SK-N-SH (cell line): ENCODE measurements at regions not wholly inside any gene's neighbourhood (a gene's known extent, or its start where the extent isn't known, plus 50 kb on each side); places are given as distances from the start of the nearest gene placed in this dataset.

ENCODE experiments used
- CTCF ChIA-PET: fragments of 300-600, 350-600 bp; formaldehyde crosslinking; extraction: SDS; loops from one replicate; lab custom pipeline; 2021; lab: Yijun Ruan, JAX
- POLR2A ChIA-PET: fragments of 350-600 bp; sonication (Branson Sonifier 250); formaldehyde crosslinking; extraction: SDS; loops from one replicate; lab custom pipeline; 2020; ENCODE audit warnings: antibody characterized with exemption, inconsistent platforms; lab: Yijun Ruan, JAX
- DNase-seq: peaks from one replicate; pipeline ENCODE4 v3.0.0; 2012
- H2AFZ ChIP-seq: fragments of 200-600 bp; sonication (generic); 2 replicates; pipeline ENCODE4 v1.8.1; 2016; ENCODE audit warnings: antibody characterized with exemption, mild to moderate bottlenecking, low read depth
- H3F3A ChIP-seq: fragments of 200-600 bp; sonication (generic); replicated peaks from 2 replicates; pipeline ENCODE3; 2016; ENCODE audit warnings: antibody characterized with exemption, mild to moderate bottlenecking; ENCODE audit not compliant: insufficient read depth
- H3K27ac ChIP-seq, 2 experiments: fragments of 200-500 bp in 1 of 2; fragments of 200-600 bp in 1 of 2; sonication (Bioruptor generic) in 1 of 2; sonication (generic), shearing (Covaris generic) in 1 of 2; 2 replicates each; pipeline versions ENCODE4 v1.5.1 to v1.6.1; 2014 to 2016; ENCODE audit warnings: low read depth in 2 of 2, inconsistent platforms in 1 of 2, low read length in 1 of 2, mild to moderate bottlenecking in 1 of 2, mixed read lengths in 1 of 2
- H3K27me3 ChIP-seq: fragments of 200-600 bp; sonication (generic), shearing (Covaris generic); 2 replicates; pipeline ENCODE4 v1.6.1; 2016; ENCODE audit warnings: mixed run types; ENCODE audit not compliant: insufficient read depth
- H3K36me3 ChIP-seq, 2 experiments: fragments of 200-500 bp in 1 of 2; fragments of 200-600 bp in 1 of 2; sonication (Bioruptor generic) in 1 of 2; sonication (generic) in 1 of 2; replicated peaks in 1 of 2; 2 replicates each; pipeline versions ENCODE3 to v1.5.1; 2014 to 2016; ENCODE audit warnings: low read length in 1 of 2, mild to moderate bottlenecking in 1 of 2; ENCODE audit not compliant: insufficient read depth in 2 of 2, control insufficient read depth in 1 of 2
- H3K4me1 ChIP-seq, 2 experiments: fragments of 200-500 bp in 1 of 2; fragments of 200-600 bp in 1 of 2; sonication (Bioruptor generic) in 1 of 2; sonication (generic), shearing (Covaris generic) in 1 of 2; 2 replicates each; pipeline versions ENCODE4 v1.5.1 to v1.6.1; 2014 to 2016; ENCODE audit warnings: low read depth in 1 of 2, low read length in 1 of 2, mixed run types in 1 of 2; ENCODE audit not compliant: insufficient read depth in 2 of 2, control insufficient read depth in 1 of 2
- H3K4me2 ChIP-seq: fragments of 200-600 bp; sonication (generic), shearing (Covaris generic); 2 replicates; pipeline ENCODE4 v1.6.1; 2017; ENCODE audit warnings: mixed run types
- H3K4me3 ChIP-seq, 2 experiments: fragments of 200-500 bp in 1 of 2; fragments of 200-600 bp in 1 of 2; sonication (Bioruptor generic) in 1 of 2; sonication (generic), shearing (Covaris generic) in 1 of 2; 2 replicates each; pipeline versions ENCODE4 v1.5.1 to v1.8.1; 2014 to 2016; ENCODE audit warnings: low read depth in 2 of 2, inconsistent platforms in 1 of 2, low read length in 1 of 2, mild to moderate bottlenecking in 1 of 2, mixed read lengths in 1 of 2, moderate library complexity in 1 of 2
- H3K79me2 ChIP-seq: fragments of 200-600 bp; sonication (generic); 2 replicates; pipeline ENCODE4 v1.8.1; 2017; ENCODE audit warnings: mild to moderate bottlenecking; ENCODE audit not compliant: insufficient read depth
- H3K9ac ChIP-seq: fragments of 200-600 bp; sonication (generic); 2 replicates; pipeline ENCODE4 v1.6.1; 2017; ENCODE audit warnings: mixed run types
- H3K9me2 ChIP-seq: fragments of 200-600 bp; sonication (generic); 2 replicates; pipeline ENCODE4 v1.6.1; 2017; ENCODE audit warnings: mixed run types
- H3K9me3 ChIP-seq: fragments of 200-600 bp; sonication (generic); 2 replicates; pipeline ENCODE4 v1.6.1; 2017; ENCODE audit warnings: mixed run types, mild to moderate bottlenecking, moderate library complexity
- H4K20me1 ChIP-seq: fragments of 200-600 bp; sonication (generic); 2 replicates; pipeline ENCODE4 v1.6.1; 2017; ENCODE audit warnings: mild to moderate bottlenecking, mixed run types; ENCODE audit not compliant: insufficient read depth
- CHD2 ChIP-seq: fragments of 150-350 bp; IDR thresholded peaks from 2 replicates; pipeline ENCODE4 v1.6.1; 2018; ENCODE audit warnings: low read length; ENCODE audit not compliant: partially characterized antibody
- EZH2phosphoT487 ChIP-seq: fragments of 200-600 bp; sonication (generic); IDR thresholded peaks from 2 replicates; pipeline ENCODE4 v1.6.1; 2017; ENCODE audit warnings: low read depth, mixed run types, mild to moderate bottlenecking, antibody characterized with exemption, moderate library complexity, borderline replicate concordance
- FOXJ3 ChIP-seq: sonication (generic); formaldehyde crosslinking; IDR thresholded peaks from 2 replicates; pipeline ENCODE4 v1.5.1; 2020; ENCODE audit warnings: mild to moderate bottlenecking, missing genetic modification reagents
- GABPA ChIP-seq: IDR thresholded peaks from 2 replicates; pipeline ENCODE4 v1.4.0; 2012; ENCODE audit warnings: low read depth, mild to moderate bottlenecking
- GATA2 ChIP-seq: sonication (generic); formaldehyde crosslinking; IDR thresholded peaks from 2 replicates; pipeline ENCODE4 v1.5.0; 2020; ENCODE audit warnings: mild to moderate bottlenecking, missing genetic modification reagents
- MEF2A ChIP-seq: IDR thresholded peaks from 2 replicates; pipeline ENCODE4 v1.4.0; 2012; ENCODE audit warnings: low read depth, borderline replicate concordance
- NFIC ChIP-seq: IDR thresholded peaks from 2 replicates; pipeline ENCODE4 v1.4.0; 2012; ENCODE audit warnings: borderline replicate concordance
- NRF1 ChIP-seq: IDR thresholded peaks from 2 replicates; pipeline ENCODE4 v1.6.1; 2012; ENCODE audit warnings: low read depth, mild to moderate bottlenecking, low read length
- POLR2AphosphoS5 ChIP-seq: IDR thresholded peaks from 2 replicates; pipeline ENCODE4 v1.6.1; 2012; ENCODE audit warnings: low read depth, low read length
- RAD21 ChIP-seq: IDR thresholded peaks from 2 replicates; pipeline ENCODE4 v1.6.1; 2012; ENCODE audit warnings: mild to moderate bottlenecking, low read length
- RFX5 ChIP-seq: IDR thresholded peaks from 2 replicates; pipeline ENCODE4 v1.6.1; 2012; ENCODE audit warnings: mild to moderate bottlenecking, improper control_type of control experiment, low read length
- RXRA ChIP-seq: IDR thresholded peaks from 2 replicates; pipeline ENCODE4 v1.4.0; 2012; ENCODE audit warnings: low read depth, mild to moderate bottlenecking, borderline replicate concordance
- TAF1 ChIP-seq: IDR thresholded peaks from 2 replicates; pipeline ENCODE4 v1.6.1; 2012; ENCODE audit warnings: low read depth, mild to moderate bottlenecking, low read length, moderate library complexity, borderline replicate concordance
- TEAD4 ChIP-seq: IDR thresholded peaks from 2 replicates; pipeline ENCODE4 v1.4.0; 2012; ENCODE audit warnings: mild to moderate bottlenecking, borderline replicate concordance; ENCODE audit not compliant: insufficient read depth
- YY1 ChIP-seq: IDR thresholded peaks from 2 replicates; pipeline ENCODE4 v1.4.0; 2012; ENCODE audit warnings: low read depth, mild to moderate bottlenecking
- WGBS: methylation state at CpG from one replicate; pipeline ENCODE4 v1.1.6; 2017; ENCODE audit warnings: low lambda C conversion rate; 5-methylcytosine and 5-hydroxymethylcytosine counted together
- TF ChIP-seq, protein P1 (sequence below): fragments of 200-600 bp; sonication (generic); IDR thresholded peaks from 2 replicates; pipeline ENCODE4 v1.6.1; 2017; ENCODE audit warnings: antibody characterized with exemption, mild to moderate bottlenecking, moderate library complexity
- TF ChIP-seq, protein P2 (sequence below): fragments of 150-350 bp; IDR thresholded peaks from 2 replicates; pipeline ENCODE4 v1.6.1; 2016; ENCODE audit warnings: mild to moderate bottlenecking, low read depth, low read length
- TF ChIP-seq, protein P3 (sequence below): IDR thresholded peaks from 2 replicates; pipeline ENCODE4 v1.4.0; 2012; ENCODE audit warnings: low read depth

DNA sequence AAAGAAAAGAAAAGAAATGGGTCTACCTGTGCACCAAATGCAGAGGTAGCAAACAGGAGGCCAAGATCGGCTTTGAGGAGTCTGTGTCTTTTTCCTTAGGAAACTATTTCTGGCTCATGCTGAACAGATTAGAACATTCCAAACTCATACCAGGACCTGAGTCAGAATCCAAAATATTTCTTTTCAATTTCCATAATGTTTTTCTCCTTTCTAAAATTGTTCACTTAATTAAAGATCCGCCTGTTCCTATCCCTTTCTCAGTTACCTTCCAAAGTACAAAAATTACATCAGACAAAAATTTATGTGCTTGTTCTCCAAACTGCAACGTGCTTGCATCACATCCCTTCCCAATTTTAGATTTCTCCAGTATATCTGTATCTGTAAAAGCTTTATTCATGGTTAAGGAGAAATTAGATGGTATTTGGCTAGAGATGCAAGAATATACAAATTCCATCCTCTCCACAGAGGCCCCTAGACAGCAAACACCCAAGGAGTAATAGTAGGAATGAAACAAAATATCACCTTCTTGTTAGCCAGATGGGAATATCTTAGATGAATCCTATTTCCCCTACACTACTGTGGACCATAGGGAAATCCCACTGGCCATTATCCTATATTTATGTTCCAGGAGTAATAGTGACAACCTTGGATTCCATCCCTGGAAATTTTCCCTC, 130.6 kb downstream of the LNPK start:
- Histone ChIP-seq H3K36me3 (no peaks in the 10 kb centered on the region), H3F3A (no peaks in the 10 kb centered on the region), H3K4me3 (no peak overlapping the region), H3K4me2 (peak overlapping the region; percentile 8; the same call in 1 of the 2 replicates), H3K4me1 (peaks cover 0 to 19% of the 10 kb centered on the region in 2 experiments; a peak in 1 of 4 replicates), H3K9me3 (no peaks in the 10 kb centered on the region), H3K27ac (0 out of 4 replicates have a peak overlapping the region, but pooled peaks of 1 of the 2 experiments have one; percentile 32), H2AFZ (peak overlapping the region; percentile 33; the same call in 1 of the 2 replicates), H3K9me2 (no peaks in the 10 kb centered on the region)
- POLR2A ChIA-PET: no interaction called here
- no peak for DNase-seq
- CTCF ChIA-PET: interaction anchor here (1.1 kb wide), 1 partner anchor 17 kb away, joined by 3 read pairs; no protein-coding TSS in a partner anchor
- TF ChIP-seq, protein P1, sequence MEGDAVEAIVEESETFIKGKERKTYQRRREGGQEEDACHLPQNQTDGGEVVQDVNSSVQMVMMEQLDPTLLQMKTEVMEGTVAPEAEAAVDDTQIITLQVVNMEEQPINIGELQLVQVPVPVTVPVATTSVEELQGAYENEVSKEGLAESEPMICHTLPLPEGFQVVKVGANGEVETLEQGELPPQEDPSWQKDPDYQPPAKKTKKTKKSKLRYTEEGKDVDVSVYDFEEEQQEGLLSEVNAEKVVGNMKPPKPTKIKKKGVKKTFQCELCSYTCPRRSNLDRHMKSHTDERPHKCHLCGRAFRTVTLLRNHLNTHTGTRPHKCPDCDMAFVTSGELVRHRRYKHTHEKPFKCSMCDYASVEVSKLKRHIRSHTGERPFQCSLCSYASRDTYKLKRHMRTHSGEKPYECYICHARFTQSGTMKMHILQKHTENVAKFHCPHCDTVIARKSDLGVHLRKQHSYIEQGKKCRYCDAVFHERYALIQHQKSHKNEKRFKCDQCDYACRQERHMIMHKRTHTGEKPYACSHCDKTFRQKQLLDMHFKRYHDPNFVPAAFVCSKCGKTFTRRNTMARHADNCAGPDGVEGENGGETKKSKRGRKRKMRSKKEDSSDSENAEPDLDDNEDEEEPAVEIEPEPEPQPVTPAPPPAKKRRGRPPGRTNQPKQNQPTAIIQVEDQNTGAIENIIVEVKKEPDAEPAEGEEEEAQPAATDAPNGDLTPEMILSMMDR: no peak
- TF ChIP-seq CHD2 (no peak), RFX5 (no peak), RAD21 (no peak), TAF1 (no peak), GABPA (no peak), FOXJ3 (CRISPR knock-in tag) (no peak), NRF1 (no peak), POLR2AphosphoS5 (no peak), TEAD4 (no peak)
- TF ChIP-seq, protein P2, sequence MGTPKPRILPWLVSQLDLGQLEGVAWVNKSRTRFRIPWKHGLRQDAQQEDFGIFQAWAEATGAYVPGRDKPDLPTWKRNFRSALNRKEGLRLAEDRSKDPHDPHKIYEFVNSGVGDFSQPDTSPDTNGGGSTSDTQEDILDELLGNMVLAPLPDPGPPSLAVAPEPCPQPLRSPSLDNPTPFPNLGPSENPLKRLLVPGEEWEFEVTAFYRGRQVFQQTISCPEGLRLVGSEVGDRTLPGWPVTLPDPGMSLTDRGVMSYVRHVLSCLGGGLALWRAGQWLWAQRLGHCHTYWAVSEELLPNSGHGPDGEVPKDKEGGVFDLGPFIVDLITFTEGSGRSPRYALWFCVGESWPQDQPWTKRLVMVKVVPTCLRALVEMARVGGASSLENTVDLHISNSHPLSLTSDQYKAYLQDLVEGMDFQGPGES: no peak
- TF ChIP-seq, protein P3, sequence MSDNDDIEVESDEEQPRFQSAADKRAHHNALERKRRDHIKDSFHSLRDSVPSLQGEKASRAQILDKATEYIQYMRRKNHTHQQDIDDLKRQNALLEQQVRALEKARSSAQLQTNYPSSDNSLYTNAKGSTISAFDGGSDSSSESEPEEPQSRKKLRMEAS: no peak
- TF ChIP-seq, all 33 proteins: peak for 0
- Histone ChIP-seq H3K79me2 (no peaks in the 10 kb centered on the region), H3K27me3 (no peaks in the 10 kb centered on the region), H3K9ac (no peak overlapping the region), H4K20me1 (no peaks in the 10 kb centered on the region)
- WGBS: 56% methylated on average over 3 of the region's 3 CpGs

DNA sequence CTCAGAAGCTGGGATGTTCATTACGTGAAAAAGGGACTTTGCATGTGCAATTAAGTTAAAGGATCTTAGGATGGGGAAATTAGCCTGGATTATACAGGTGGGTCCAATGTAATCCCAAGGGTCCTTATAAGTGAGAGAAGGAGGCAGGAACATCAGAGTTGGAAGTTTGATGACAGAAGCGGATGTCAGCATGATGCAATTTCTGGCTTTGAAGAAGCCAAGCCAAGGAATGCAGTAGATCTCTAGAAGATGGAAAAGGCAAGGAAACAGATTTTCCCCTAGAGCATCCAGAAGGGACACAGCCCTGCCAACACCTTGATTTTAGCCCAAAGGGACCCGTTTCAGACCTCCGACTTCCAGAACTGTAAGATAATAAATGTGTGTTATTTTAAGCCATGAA, 136.4 kb downstream of the LNPK start:
- 41% methylated on average over 4 of the region's 4 CpGs for WGBS
- no peak overlapping the region for H3K4me2 ChIP-seq
- H3K9me2 ChIP-seq: no peaks in the 10 kb centered on the region
- no peak overlapping the region for H3K9ac ChIP-seq
- no peaks in the 10 kb centered on the region for H3F3A ChIP-seq
- no peaks in the 10 kb centered on the region for H3K36me3 ChIP-seq
- no peak overlapping the region for H2AFZ ChIP-seq
- no peak overlapping the region for H3K27ac ChIP-seq
- no peaks in the 10 kb centered on the region for H3K79me2 ChIP-seq
- CTCF ChIA-PET: no interaction called here
- no peaks in the 10 kb centered on the region for H3K27me3 ChIP-seq
- TF ChIP-seq RXRA: no peak
- TF ChIP-seq CHD2: no peak
- no peak for TF ChIP-seq EZH2phosphoT487
- TF ChIP-seq YY1: no peak
- no peak for TF ChIP-seq NFIC
- no peak for TF ChIP-seq MEF2A
- TF ChIP-seq NRF1: no peak
- no peak for TF ChIP-seq GATA2 (CRISPR knock-in tag)
- TF ChIP-seq POLR2AphosphoS5: no peak
- no peak overlapping the region for H3K4me3 ChIP-seq
- H4K20me1 ChIP-seq: no peaks in the 10 kb centered on the region
- H3K9me3 ChIP-seq: no peaks in the 10 kb centered on the region
- DNase-seq: no peak
- no peaks in the 10 kb centered on the region for H3K4me1 ChIP-seq
- POLR2A ChIA-PET: no interaction called here
